Panc1 (cell line): ENCODE measurements at regions not wholly inside any gene's neighbourhood (a gene's known extent, or its start where the extent isn't known, plus 50 kb on each side); places are given as distances from the start of the nearest gene placed in this dataset.
"Not testable (repeated sequence)": the region's sequence is repeated elsewhere in the genome, so short reads cannot be mapped to it uniquely, and the experiment has no call there.

Experiments
- ATAC-seq: fragments of 200-7000 bp; cut with Tn5 transposase; 2 replicates; pipeline ENCODE4 v1.9.1; 2020; ENCODE audit warnings: mild to moderate bottlenecking, moderate library complexity
- BruUV-seq: library from RNA; stranded (reverse); fragments of 400-500 nt; replicated peaks from 2 replicates; lab custom pipeline; 2021; lab: Mats Ljungman, UMichigan
- CTCF ChIA-PET: fragments of 300-600 bp; sonication (Branson Sonifier 250); formaldehyde crosslinking; loops from one replicate; lab custom pipeline; 2022; ENCODE audit warnings: antibody characterized with exemption; lab: Charles Lee
- POLR2A ChIA-PET: fragments of 300-600 bp; sonication (Branson Sonifier 250); formaldehyde crosslinking; loops from one replicate; lab custom pipeline; 2022; ENCODE audit warnings: antibody characterized with exemption; lab: Charles Lee
- DNase-seq: peaks from one replicate; pipeline ENCODE4 v3.0.0-alpha.2; 2010; ENCODE audit warnings: low read depth, low spot score
- H3K27ac ChIP-seq: 2 replicates; pipeline ENCODE4 v1.5.1; 2011; ENCODE audit warnings: mild to moderate bottlenecking, low read length, inconsistent platforms
- H3K27me3 ChIP-seq: fragments of 200-500 bp; sonication (Bioruptor generic); 2 replicates; pipeline ENCODE4 v1.6.0; 2014; ENCODE audit warnings: low read length, inconsistent platforms; ENCODE audit not compliant: control insufficient read depth, insufficient read depth
- H3K36me3 ChIP-seq: fragments of 200-500 bp; sonication (Bioruptor generic); 2 replicates; pipeline ENCODE4 v1.5.1; 2014; ENCODE audit warnings: inconsistent platforms, mild to moderate bottlenecking, low read length, moderate library complexity; ENCODE audit not compliant: control insufficient read depth, insufficient read depth
- H3K4me1 ChIP-seq: 2 replicates; pipeline ENCODE4 v1.5.1; 2011; ENCODE audit warnings: inconsistent platforms, mild to moderate bottlenecking, low read length, moderate library complexity; ENCODE audit not compliant: control insufficient read depth, insufficient read depth
- H3K4me3 ChIP-seq, 2 experiments: 2 replicates each; pipeline ENCODE4 v1.5.1; 2011 to 2012; ENCODE audit warnings: low read depth in 2 of 2, low read length in 2 of 2, mild to moderate bottlenecking in 2 of 2, inconsistent platforms in 1 of 2, moderate library complexity in 1 of 2
- H3K9me3 ChIP-seq: fragments of 200-500 bp; sonication (Bioruptor generic); 2 replicates; pipeline ENCODE4 v1.5.1; 2014; ENCODE audit warnings: low read depth, mild to moderate bottlenecking, inconsistent platforms, low read length, moderate library complexity; ENCODE audit not compliant: control insufficient read depth, insufficient read depth
- POLR2AphosphoS5 ChIP-seq: IDR thresholded peaks from 2 replicates; pipeline ENCODE4 v1.6.1; 2012; ENCODE audit warnings: mild to moderate bottlenecking, low read depth, low read length, moderate library complexity
- SIN3A ChIP-seq: IDR thresholded peaks from 2 replicates; pipeline ENCODE4 v1.6.1; 2012; ENCODE audit warnings: low read depth, mild to moderate bottlenecking, low read length, moderate library complexity, borderline replicate concordance; ENCODE audit not compliant: insufficient read depth
- TCF7L2 ChIP-seq: IDR thresholded peaks from 2 replicates; pipeline ENCODE4 v1.6.1; 2011; ENCODE audit warnings: mild to moderate bottlenecking, low read depth, low read length, inconsistent platforms
- in situ Hi-C: cut with HindIII; loops from 2 replicates; pipeline ENCODE4 v1.10.0; 2016; ENCODE audit warnings: low sequenced_read_pairs, low pct_unique_long_range_greater_than_20kb
- intact Hi-C: fragments of 100-400 bp; cut with micrococcal nuclease; formaldehyde crosslinking; loops from one replicate; pipeline ENCODE4 v1.10.0; 2022; ENCODE audit not compliant: unreplicated experiment
- TF ChIP-seq, protein P1 (sequence below), 2 experiments: IDR thresholded peaks; 2 replicates each; pipeline ENCODE4 v1.6.1; 2011 to 2012; ENCODE audit warnings: low read depth in 2 of 2, control low read depth in 1 of 2, low read length in 1 of 2, mild to moderate bottlenecking in 1 of 2, moderate library complexity in 1 of 2; ENCODE audit not compliant: insufficient read depth in 1 of 2
- TF ChIP-seq, protein P2 (sequence below): fragments of 450-650 bp; IDR thresholded peaks from 2 replicates; pipeline ENCODE4 v1.5.1; 2017; ENCODE audit warnings: mild to moderate bottlenecking

DNA sequence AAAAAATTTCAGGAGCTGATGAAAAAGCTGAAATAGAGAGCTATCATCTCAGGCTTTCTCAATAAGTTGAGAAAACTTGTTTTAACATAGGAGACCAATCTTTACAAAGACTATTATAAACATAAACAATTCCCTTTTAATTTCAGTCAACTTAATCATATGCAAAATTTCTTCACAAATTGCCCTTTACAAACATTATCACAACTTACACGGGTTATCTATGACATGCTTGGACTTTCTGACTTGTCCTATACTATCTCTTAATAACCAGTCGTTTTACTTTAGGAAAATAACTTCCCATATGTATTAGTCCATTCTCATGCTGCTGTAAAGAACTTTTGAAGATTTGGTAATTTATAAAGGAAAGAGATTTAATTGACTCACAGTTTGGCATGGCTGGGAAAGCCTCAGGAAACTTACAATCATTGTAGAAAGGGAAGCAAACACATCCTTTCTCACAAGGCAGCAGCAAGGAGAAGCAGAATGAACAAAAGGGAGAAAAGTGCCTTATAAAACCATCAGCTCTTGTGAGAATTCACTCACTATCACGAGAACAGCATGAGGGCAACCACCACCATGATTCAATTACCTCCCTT, 1583.7 kb upstream of the CELF4 start:
- H3K9me3 ChIP-seq, result no peaks in the 10 kb centered on the region; the same call in 1 of the 2 replicates
- TF ChIP-seq SIN3A, result no peak
- no peak for TF ChIP-seq TCF7L2
- no peak for TF ChIP-seq POLR2AphosphoS5
- TF ChIP-seq, protein P1, sequence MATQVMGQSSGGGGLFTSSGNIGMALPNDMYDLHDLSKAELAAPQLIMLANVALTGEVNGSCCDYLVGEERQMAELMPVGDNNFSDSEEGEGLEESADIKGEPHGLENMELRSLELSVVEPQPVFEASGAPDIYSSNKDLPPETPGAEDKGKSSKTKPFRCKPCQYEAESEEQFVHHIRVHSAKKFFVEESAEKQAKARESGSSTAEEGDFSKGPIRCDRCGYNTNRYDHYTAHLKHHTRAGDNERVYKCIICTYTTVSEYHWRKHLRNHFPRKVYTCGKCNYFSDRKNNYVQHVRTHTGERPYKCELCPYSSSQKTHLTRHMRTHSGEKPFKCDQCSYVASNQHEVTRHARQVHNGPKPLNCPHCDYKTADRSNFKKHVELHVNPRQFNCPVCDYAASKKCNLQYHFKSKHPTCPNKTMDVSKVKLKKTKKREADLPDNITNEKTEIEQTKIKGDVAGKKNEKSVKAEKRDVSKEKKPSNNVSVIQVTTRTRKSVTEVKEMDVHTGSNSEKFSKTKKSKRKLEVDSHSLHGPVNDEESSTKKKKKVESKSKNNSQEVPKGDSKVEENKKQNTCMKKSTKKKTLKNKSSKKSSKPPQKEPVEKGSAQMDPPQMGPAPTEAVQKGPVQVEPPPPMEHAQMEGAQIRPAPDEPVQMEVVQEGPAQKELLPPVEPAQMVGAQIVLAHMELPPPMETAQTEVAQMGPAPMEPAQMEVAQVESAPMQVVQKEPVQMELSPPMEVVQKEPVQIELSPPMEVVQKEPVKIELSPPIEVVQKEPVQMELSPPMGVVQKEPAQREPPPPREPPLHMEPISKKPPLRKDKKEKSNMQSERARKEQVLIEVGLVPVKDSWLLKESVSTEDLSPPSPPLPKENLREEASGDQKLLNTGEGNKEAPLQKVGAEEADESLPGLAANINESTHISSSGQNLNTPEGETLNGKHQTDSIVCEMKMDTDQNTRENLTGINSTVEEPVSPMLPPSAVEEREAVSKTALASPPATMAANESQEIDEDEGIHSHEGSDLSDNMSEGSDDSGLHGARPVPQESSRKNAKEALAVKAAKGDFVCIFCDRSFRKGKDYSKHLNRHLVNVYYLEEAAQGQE (IDR thresholded peaks at IDR 0.05; ENCODE audit: insufficient read depth in 1 of 2, low read depth in 2 of 2, low read length in 1 of 2), result no peak
- TF ChIP-seq, protein P2, sequence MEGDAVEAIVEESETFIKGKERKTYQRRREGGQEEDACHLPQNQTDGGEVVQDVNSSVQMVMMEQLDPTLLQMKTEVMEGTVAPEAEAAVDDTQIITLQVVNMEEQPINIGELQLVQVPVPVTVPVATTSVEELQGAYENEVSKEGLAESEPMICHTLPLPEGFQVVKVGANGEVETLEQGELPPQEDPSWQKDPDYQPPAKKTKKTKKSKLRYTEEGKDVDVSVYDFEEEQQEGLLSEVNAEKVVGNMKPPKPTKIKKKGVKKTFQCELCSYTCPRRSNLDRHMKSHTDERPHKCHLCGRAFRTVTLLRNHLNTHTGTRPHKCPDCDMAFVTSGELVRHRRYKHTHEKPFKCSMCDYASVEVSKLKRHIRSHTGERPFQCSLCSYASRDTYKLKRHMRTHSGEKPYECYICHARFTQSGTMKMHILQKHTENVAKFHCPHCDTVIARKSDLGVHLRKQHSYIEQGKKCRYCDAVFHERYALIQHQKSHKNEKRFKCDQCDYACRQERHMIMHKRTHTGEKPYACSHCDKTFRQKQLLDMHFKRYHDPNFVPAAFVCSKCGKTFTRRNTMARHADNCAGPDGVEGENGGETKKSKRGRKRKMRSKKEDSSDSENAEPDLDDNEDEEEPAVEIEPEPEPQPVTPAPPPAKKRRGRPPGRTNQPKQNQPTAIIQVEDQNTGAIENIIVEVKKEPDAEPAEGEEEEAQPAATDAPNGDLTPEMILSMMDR, result no peak
- no peaks in the 10 kb centered on the region for H3K4me1 ChIP-seq
- DNase-seq, result no peak
- no peaks in the 10 kb centered on the region for H3K36me3 ChIP-seq
- ChIA-PET CTCF (no interaction called here), POLR2A (no interaction called here)
- H3K27ac ChIP-seq, result no peak overlapping the region
- no peak overlapping the region for H3K4me3 ChIP-seq
- no peaks in the 10 kb centered on the region for H3K27me3 ChIP-seq
- no peak for ATAC-seq
- no TSS peak for BruUV-seq
- intact Hi-C loops, result no loop called here
- in situ Hi-C loops, result no loop called here

DNA sequence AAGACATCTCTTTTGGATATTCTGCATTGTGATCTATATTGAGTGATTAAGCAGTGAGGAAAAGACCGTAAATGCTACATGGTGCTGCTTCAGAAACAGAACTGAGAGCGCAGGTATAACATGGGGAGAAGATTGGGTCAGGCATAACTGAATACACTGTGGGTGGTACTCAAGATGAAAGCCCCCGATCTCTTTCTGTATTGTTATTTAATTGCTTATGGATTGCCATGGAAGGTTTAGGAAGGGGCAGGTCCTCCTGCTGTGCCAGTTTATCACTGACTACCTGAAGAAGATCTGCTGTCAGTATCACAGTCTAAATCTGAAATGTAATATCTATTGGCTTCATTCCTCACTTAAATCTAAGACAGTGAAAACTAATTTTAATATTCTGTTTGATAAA, 1568.7 kb upstream of the CELF4 start:
- Histone ChIP-seq H3K9me3 (no peaks in the 10 kb centered on the region), H3K4me3 (no peak overlapping the region), H3K36me3 (no peaks in the 10 kb centered on the region), H3K27ac (no peak overlapping the region), H3K4me1 (no peaks in the 10 kb centered on the region), H3K27me3 (no peaks in the 10 kb centered on the region)
- ATAC-seq (no peak), DNase-seq (no peak)
- CTCF ChIA-PET, result no interaction called here
- TF ChIP-seq, protein P2, result no peak
- TF ChIP-seq, protein P1 (IDR thresholded peaks at IDR 0.05; ENCODE audit: insufficient read depth in 1 of 2, low read depth in 2 of 2, low read length in 1 of 2), result no peak
- TF ChIP-seq POLR2AphosphoS5, result no peak
- TF ChIP-seq SIN3A, result no peak
- no peak for TF ChIP-seq TCF7L2
- intact Hi-C loops, result no loop called here
- no TSS peak for BruUV-seq
- POLR2A ChIA-PET, result no interaction called here
- in situ Hi-C loops, result no loop called here

DNA sequence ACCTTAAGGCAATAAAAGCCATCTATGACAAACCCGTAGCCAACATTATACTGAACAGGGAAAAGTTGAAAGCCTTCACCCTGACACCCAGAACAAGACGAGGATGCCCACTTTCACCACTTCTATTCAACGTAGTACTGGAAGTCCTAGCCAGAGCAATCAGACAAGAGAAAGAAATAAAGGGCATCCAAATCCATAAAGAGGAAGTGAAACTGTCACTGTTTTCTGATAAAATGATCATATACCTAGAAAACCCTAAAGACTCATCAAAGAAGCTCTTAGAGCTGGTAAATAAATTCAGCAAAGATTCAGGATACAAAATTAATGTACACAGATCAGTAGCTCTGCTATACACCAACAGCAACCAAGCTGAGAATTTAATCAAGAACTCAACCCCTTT, 1561.9 kb upstream of the CELF4 start:
- ATAC-seq, intact Hi-C loops, CTCF ChIA-PET, H3K4me1 ChIP-seq, in situ Hi-C loops, BruUV-seq, DNase-seq, H3K27me3 ChIP-seq, H3K4me3 ChIP-seq, H3K36me3 ChIP-seq, POLR2A ChIA-PET, H3K9me3 ChIP-seq, H3K27ac ChIP-seq: not testable (repeated sequence)
